ENCODE measurements at regions not wholly inside any gene's neighbourhood (a gene's known extent, or its start where the extent isn't known, plus 50 kb on each side); places are given as distances from the start of the nearest gene placed in this dataset.

GRCh38 chr5:2921176-2921575, 169.7 kb upstream of the IRX2 start:
- no peak overlapping the region for H3K27ac Mint-ChIP-seq (ENCODE audit: unreplicated experiment)
- no peaks in the 10 kb centered on the region for H3K4me1 Mint-ChIP-seq (ENCODE audit: low read depth, unreplicated experiment)
- H3K36me3 Mint-ChIP-seq (ENCODE audit: unreplicated experiment), result peaks cover 13% of the 10 kb centered on the region
- no peak for DNase-seq
- H3K4me3 Mint-ChIP-seq (ENCODE audit: unreplicated experiment), result no peak overlapping the region
- H3K27me3 Mint-ChIP-seq (ENCODE audit: unreplicated experiment), result peaks cover 2% of the 10 kb centered on the region
- TF ChIP-seq CTCF (IDR thresholded peaks at IDR 0.05; ENCODE audit: partially characterized antibody, unreplicated experiment), result no peak
- peaks cover 7% of the 10 kb centered on the region for H3K9me3 Mint-ChIP-seq (ENCODE audit: unreplicated experiment)

- peaks cover 7% of the 10 kb centered on the region for H3K9me3 Mint-ChIP-seq (ENCODE audit: unreplicated experiment)
- peaks cover 2% of the 10 kb centered on the region for H3K4me1 Mint-ChIP-seq (ENCODE audit: low read depth, unreplicated experiment)
- no peak for TF ChIP-seq CTCF (IDR thresholded peaks at IDR 0.05; ENCODE audit: partially characterized antibody, unreplicated experiment)
- DNase-seq, result no peak
- peaks cover 2% of the 10 kb centered on the region for H3K27me3 Mint-ChIP-seq (ENCODE audit: unreplicated experiment)
- no peak overlapping the region for H3K4me3 Mint-ChIP-seq (ENCODE audit: unreplicated experiment)
- no peak overlapping the region for H3K27ac Mint-ChIP-seq (ENCODE audit: unreplicated experiment)
- H3K36me3 Mint-ChIP-seq (ENCODE audit: unreplicated experiment), result peaks cover 13% of the 10 kb centered on the region
Observed at GRCh38 chr5:2920312-2920711, 168.8 kb upstream of the IRX2 start.

- no peak overlapping the region for H3K27ac Mint-ChIP-seq (ENCODE audit: unreplicated experiment)
- H3K27me3 Mint-ChIP-seq (ENCODE audit: unreplicated experiment), result peaks cover 2% of the 10 kb centered on the region
- H3K4me3 Mint-ChIP-seq (ENCODE audit: unreplicated experiment), result no peak overlapping the region
- no peak for TF ChIP-seq CTCF (IDR thresholded peaks at IDR 0.05; ENCODE audit: partially characterized antibody, unreplicated experiment)
- peaks cover 7% of the 10 kb centered on the region for H3K9me3 Mint-ChIP-seq (ENCODE audit: unreplicated experiment)
- peaks cover 13% of the 10 kb centered on the region for H3K36me3 Mint-ChIP-seq (ENCODE audit: unreplicated experiment)
- no peak for DNase-seq
- H3K4me1 Mint-ChIP-seq (ENCODE audit: low read depth, unreplicated experiment), result peaks cover 7% of the 10 kb centered on the region
Observed at GRCh38 chr5:2919310-2920018, 168.0 kb upstream of the IRX2 start.

GRCh38 chr5:2917524-2917923, 166.0 kb upstream of the IRX2 start:
- no peak for TF ChIP-seq CTCF (IDR thresholded peaks at IDR 0.05; ENCODE audit: partially characterized antibody, unreplicated experiment)
- Mint-ChIP-seq H3K4me3 (ENCODE audit: unreplicated experiment) (no peak overlapping the region), H3K4me1 (ENCODE audit: low read depth, unreplicated experiment) (peaks cover 7% of the 10 kb centered on the region), H3K27ac (ENCODE audit: unreplicated experiment) (no peak overlapping the region), H3K27me3 (ENCODE audit: unreplicated experiment) (peaks cover 2% of the 10 kb centered on the region), H3K9me3 (ENCODE audit: unreplicated experiment) (peaks cover 7% of the 10 kb centered on the region), H3K36me3 (ENCODE audit: unreplicated experiment) (peaks cover 8% of the 10 kb centered on the region)
- DNase-seq, result no peak

GRCh38 chr5:2917093-2917492, 165.6 kb upstream of the IRX2 start:
- Mint-ChIP-seq H3K27ac (ENCODE audit: unreplicated experiment) (no peak overlapping the region), H3K27me3 (ENCODE audit: unreplicated experiment) (peaks cover 3% of the 10 kb centered on the region), H3K4me3 (ENCODE audit: unreplicated experiment) (no peak overlapping the region), H3K4me1 (ENCODE audit: low read depth, unreplicated experiment) (peaks cover 7% of the 10 kb centered on the region), H3K36me3 (ENCODE audit: unreplicated experiment) (peaks cover 8% of the 10 kb centered on the region), H3K9me3 (ENCODE audit: unreplicated experiment) (peaks cover 9% of the 10 kb centered on the region)
- TF ChIP-seq CTCF (IDR thresholded peaks at IDR 0.05; ENCODE audit: partially characterized antibody, unreplicated experiment), result no peak
- no peak for DNase-seq

Measured in glutamatergic neuron (in vitro differentiated cells).